ENCODE measurements at regions not wholly inside any gene's neighbourhood (a gene's known extent, or its start where the extent isn't known, plus 50 kb on each side); places are given as distances from the start of the nearest gene placed in this dataset.

DNA sequence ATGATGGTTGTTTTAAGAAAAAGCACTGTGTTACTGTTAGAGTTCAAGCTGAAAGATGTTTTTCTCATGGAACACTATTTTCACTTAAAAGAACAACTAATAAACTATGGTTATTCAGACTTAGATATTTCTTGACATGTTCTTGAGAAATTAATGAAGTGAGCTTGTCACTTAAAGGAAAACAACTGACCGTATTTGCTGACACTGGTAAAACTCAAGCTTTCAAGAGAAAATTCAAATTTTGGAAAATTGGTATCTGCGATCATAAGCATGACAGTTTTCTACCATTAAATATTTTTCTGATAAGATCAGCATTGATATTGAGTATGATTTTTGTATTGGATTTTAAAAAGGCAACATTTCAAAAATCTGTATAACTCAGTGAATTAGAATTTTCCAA is 549.5 kb upstream of the ACTRT1 start:
- TF ChIP-seq CTCF (IDR thresholded peaks at IDR 0.05): no peak
- TF ChIP-seq POLR2A (IDR thresholded peaks at IDR 0.05): no peak
- TF ChIP-seq EP300 (IDR thresholded peaks at IDR 0.05): no peak

All from sigmoid colon (tissue), 4 donors.